ENCODE measurements at regions not wholly inside any gene's neighbourhood (a gene's known extent, or its start where the extent isn't known, plus 50 kb on each side); places are given as distances from the start of the nearest gene placed in this dataset.

GRCh38 chr5:92163906-92164305 is 780.8 kb upstream of the ARRDC3 start:
- no peak for TF ChIP-seq RAD21 (IDR thresholded peaks at IDR 0.05; ENCODE audit: low read depth)
- TF ChIP-seq TEAD4 (IDR thresholded peaks at IDR 0.05), result peak; percentile 9; the same call in 1 of the 2 replicates
- TF ChIP-seq YY1 (IDR thresholded peaks at IDR 0.05; ENCODE audit: low read depth), result no peak
- TF ChIP-seq REST (IDR thresholded peaks at IDR 0.05; ENCODE audit: low read depth), result no peak
